Activated naive CD4-positive, alpha-beta T cell treated with anti-CD3 and anti-CD28 coated beads, Interleukin-2, amount 10 ng/mL, durations not matched to agents 7 days and 5 days (primary cell): ENCODE measurements at regions not wholly inside any gene's neighbourhood (a gene's known extent, or its start where the extent isn't known, plus 50 kb on each side); places are given as distances from the start of the nearest gene placed in this dataset.

Experiments
- CTCF ChIA-PET: fragments of 350-600 bp; sonication (Branson Sonifier 250); formaldehyde crosslinking; loops from one replicate; lab custom pipeline; 2021; ENCODE audit warnings: antibody characterized with exemption; lab: Charles Lee
- DNase-seq: peaks from one replicate; pipeline ENCODE4 v3.0.0-alpha.2; 2020
- H3K27ac Mint-ChIP-seq: one replicate; pipeline ENCODE4 v1.8.0; 2021; ENCODE audit warnings: mild to moderate bottlenecking, moderate library complexity, mixed read lengths
- H3K27me3 Mint-ChIP-seq: one replicate; pipeline ENCODE4 v1.8.0; 2021; ENCODE audit warnings: mild to moderate bottlenecking, mixed read lengths
- H3K36me3 Mint-ChIP-seq: one replicate; pipeline ENCODE4 v1.8.0; 2021; ENCODE audit warnings: mixed read lengths
- H3K4me1 Mint-ChIP-seq: one replicate; pipeline ENCODE4 v1.8.0; 2021; ENCODE audit warnings: mixed read lengths
- H3K4me3 Mint-ChIP-seq: one replicate; pipeline ENCODE4 v1.8.0; 2021; ENCODE audit warnings: mild to moderate bottlenecking, moderate library complexity, mixed read lengths
- H3K9me3 Mint-ChIP-seq: one replicate; pipeline ENCODE4 v1.8.0; 2021; ENCODE audit warnings: mixed read lengths

DNA sequence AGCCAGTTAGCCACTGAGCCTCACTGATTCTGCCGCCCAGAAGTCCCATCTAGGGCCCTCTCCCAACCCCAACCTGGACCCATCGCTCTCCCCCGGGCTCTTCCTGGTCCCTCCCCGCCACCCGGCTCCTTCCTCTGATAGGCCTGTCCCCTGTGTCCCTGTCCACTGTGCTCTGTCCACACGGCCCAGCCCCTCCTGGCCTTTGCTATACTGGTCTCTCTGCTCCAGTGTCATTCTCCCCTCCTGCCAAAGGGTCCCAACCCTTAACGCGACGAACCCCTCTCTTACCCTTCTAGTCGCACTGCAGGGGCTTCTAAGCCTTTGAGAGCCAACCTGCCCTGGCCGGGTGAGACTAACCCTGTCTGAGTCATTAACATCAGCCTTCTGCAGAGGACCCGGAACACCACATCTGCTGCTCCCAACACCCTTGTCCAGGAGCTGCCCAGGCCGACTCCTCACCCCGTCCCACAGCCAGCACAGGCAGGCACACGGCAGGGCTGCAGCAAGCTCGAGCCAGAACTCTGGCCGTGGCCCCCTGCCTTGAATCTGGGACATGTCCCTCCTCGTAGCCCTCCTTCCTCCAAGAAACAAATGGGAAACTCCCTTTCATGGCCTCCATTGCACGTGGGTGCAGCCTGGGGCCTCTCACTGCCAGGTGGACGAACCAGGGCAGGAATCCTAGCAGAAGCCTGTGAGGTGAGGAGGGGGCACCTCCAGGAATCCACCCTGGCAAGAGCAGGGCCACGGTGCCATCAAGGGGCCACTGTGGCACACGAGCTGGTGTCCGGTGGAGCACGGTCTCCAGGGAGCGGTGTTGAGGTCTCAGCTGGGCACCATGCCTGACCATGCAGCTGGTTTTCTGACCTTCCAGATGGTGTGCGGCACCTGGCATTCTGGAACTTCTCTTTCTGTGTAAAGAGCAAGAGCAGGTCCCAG lies 140.9 kb upstream of the IQSEC1 start:
- H3K9me3 Mint-ChIP-seq, result no peaks in the 10 kb centered on the region
- H3K36me3 Mint-ChIP-seq, result no peaks in the 10 kb centered on the region
- no peak overlapping the region for H3K27ac Mint-ChIP-seq
- H3K4me1 Mint-ChIP-seq, result no peaks in the 10 kb centered on the region
- H3K27me3 Mint-ChIP-seq, result peaks cover 45% of the 10 kb centered on the region
- CTCF ChIA-PET, result interaction anchor here (1.0 kb wide), 1 partner anchor 122 kb away, joined by 3 read pairs; no protein-coding TSS in a partner anchor
- no peak for DNase-seq
- H3K4me3 Mint-ChIP-seq, result no peak overlapping the region

DNA sequence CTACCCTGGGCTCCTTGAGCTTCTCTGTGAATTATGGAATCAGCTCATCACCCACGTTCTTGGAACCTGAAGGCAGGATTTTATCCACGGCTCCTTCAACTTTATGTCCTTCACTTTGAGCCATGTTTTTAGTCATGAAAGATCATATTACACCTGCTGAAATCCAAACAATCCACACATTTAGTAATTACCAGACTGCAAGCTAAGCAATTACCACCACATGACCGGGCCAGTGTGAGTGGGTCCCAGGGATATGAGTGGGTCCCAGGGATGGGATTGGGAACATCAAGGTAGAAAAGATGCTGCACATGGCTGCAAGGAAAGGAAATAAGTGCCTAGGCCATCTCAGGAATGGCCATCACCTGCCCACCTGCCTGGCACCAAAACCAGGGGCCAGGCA lies 140.3 kb upstream of the IQSEC1 start:
- no peak overlapping the region for H3K27ac Mint-ChIP-seq
- peaks cover 42% of the 10 kb centered on the region for H3K27me3 Mint-ChIP-seq
- CTCF ChIA-PET, result no interaction called here
- DNase-seq, result no peak
- H3K4me3 Mint-ChIP-seq, result no peak overlapping the region
- H3K4me1 Mint-ChIP-seq, result no peaks in the 10 kb centered on the region
- no peaks in the 10 kb centered on the region for H3K9me3 Mint-ChIP-seq
- no peaks in the 10 kb centered on the region for H3K36me3 Mint-ChIP-seq

DNA sequence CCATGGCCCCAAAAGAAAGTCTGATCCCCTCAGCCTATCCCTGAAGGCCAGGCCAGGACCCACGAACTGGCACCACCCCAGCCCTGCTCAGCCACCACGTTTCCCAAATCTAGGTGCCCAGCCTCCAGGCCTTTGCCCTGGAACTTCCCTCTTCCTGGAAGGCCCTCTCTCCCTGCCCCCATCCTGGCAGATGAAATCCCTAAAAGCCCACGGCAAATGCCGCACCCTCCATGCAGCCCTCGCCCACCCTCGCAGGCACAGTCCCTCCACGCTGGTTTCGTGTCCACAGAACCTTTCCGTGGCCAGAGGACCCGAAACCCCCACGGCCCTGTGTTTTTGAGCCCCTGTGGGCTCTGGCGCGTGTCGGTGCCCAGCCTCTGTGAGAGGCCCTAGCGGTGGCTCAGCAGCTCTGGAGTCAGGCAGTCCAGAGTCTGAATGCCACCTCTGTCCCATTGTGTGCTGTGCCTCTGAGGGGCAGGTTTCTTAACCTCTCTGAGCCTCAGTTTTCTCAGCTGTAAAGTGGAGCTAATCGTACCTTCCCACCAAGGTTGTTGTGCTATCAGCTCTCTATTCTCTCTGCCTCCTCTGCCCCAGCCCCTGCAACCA lies 138.5 kb upstream of the IQSEC1 start:
- Mint-ChIP-seq H3K36me3 (no peaks in the 10 kb centered on the region), H3K27me3 (peaks cover 41% of the 10 kb centered on the region), H3K4me1 (no peaks in the 10 kb centered on the region), H3K4me3 (no peak overlapping the region), H3K27ac (no peak overlapping the region), H3K9me3 (no peaks in the 10 kb centered on the region)
- no peak for DNase-seq
- CTCF ChIA-PET, result no interaction called here

DNA sequence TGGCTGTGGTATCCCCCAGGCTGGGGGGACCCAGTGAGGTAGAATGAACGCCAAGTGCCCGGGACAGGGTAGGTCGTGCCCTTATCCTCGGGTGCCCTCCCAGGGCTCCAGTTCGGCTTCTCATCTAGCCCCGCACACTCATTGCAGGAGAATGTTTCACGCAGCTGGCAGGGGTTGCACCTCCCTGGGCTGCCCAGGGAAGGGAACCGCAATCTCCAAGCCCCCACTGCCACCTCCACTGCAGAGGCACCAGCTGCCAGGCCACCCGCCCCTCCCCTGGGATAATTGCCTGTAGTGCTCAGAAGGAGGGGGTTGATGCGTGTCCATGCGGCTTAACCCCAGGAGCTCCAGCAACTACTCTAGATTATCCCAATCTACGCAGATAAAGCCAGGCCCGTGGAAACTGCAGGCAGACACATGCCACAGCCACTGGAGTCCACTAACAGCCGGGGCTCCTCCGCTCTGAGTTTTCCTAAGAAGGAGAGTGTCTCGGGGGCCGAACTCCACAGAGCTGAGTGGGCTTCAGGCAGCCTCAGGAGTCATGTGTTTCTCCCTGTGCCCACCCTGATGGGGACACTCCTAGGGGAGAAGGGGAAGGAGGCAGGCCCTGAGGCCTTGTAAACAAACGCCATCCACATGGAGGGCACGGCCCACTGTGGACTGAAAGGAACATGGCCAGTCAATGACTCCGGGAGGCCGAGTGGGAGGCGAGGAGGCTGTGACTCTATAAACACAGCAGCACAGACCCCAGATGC lies 137.2 kb upstream of the IQSEC1 start:
- no peak overlapping the region for H3K27ac Mint-ChIP-seq
- H3K36me3 Mint-ChIP-seq, result no peaks in the 10 kb centered on the region

DNA sequence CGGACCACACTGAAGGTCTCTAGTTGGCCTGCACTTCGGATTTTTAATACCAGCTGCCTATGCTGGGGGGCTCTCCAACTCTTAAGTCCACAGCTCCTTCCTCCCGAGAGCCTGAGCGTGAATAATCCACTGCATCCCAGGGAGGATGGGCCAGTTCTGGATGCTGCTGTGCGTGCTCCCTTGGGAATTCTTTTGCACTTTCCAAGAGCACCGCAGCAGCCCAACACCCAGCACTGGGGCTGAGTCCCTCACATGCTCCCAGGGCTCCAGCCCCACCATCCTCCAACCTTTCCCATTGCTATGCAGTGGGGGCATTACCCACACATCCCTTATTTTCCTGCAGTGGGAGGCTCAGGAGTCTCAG lies 136.4 kb upstream of the IQSEC1 start:
- CTCF ChIA-PET, result no interaction called here
- H3K27me3 Mint-ChIP-seq, result peaks cover 51% of the 10 kb centered on the region
- no peaks in the 10 kb centered on the region for H3K4me1 Mint-ChIP-seq

More for the DNA sequence above, 137.2 kb upstream of the IQSEC1 start:
- Mint-ChIP-seq H3K27me3 (peaks cover 47% of the 10 kb centered on the region), H3K4me1 (no peaks in the 10 kb centered on the region), H3K9me3 (no peaks in the 10 kb centered on the region), H3K4me3 (no peak overlapping the region)
- CTCF ChIA-PET, result no interaction called here
- no peak for DNase-seq

DNA sequence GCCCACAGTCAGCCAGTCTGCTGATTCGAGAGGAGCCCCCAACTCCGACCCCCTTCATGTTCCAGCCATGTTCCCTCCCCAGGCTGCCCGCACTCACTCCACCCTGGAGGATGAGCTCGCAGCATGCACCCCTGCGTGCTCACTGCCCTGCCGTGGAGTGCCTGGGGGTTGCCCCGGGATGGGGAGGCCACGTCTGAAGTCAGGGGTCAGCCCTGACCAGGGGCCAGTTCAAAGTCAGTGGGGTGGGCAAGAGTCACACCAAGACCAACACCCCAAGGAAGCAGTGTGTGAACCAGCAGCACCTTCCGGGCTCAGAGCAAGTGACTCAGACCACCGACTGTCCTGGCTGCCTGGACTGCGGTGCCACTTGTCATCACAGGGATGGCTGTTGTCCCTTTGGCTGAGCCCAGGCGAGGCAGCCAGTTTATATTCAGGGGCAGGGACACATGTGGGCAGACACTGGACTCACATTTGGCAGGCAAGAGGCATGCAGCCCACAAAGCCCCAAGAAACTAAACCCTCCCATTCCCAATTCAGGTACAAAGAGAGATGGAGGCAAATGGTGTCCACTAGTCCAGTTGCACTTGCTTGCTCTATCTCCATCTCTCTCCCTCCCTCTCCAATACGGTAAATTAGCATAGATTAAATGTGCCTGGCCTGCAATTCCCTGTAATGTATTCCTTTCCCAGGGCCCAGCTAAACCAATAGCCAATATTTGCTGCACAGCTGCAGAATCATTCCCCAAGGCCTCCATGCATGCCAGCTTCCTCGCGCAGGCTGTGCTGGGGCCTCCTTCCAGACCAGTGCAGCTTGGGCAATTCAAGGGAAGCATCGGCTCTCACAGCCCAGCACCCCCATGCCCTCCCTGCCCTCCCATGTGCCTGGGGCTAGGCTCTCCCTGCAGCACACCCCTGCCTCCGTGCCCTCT lies 135.7 kb upstream of the IQSEC1 start:
- no peaks in the 10 kb centered on the region for H3K4me1 Mint-ChIP-seq
- CTCF ChIA-PET, result no interaction called here

More for the DNA sequence above, 136.4 kb upstream of the IQSEC1 start:
- DNase-seq, result no peak
- H3K4me3 Mint-ChIP-seq, result no peak overlapping the region
- no peaks in the 10 kb centered on the region for H3K36me3 Mint-ChIP-seq
- H3K9me3 Mint-ChIP-seq, result no peaks in the 10 kb centered on the region
- H3K27ac Mint-ChIP-seq, result no peak overlapping the region

DNA sequence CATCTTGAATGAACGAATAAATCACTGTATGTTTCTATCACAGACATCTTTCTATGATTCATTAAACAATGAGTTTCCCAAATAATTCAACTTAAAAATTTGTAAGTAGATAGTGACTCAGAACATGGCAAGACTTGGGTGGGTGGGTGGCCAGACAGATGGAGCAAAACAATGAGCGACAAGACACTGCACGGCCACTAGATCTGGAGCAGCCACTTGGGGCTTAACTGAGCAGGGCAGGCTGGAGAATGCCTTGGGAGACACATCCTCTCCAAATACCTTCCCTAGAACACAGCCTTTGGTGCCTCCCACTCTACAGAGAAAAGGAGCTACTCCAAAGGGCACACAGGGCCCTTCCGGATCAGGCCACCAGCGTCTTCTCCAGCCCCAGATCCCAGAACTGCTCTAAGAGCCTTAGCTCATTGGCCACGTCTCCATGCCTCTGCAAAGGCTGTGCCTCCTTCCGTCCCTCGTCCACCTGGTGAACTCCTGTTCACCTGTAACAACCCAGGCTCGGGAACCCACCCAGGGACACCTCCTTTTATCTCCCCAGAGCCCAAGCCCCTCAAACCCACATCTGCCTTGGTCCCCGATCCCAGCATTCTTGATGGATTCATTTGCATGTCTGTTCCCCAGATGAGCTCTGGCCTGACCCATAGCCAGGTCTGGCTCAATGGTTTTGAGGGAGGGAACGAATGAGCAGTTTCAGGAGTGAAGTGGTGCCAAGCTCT lies 134.9 kb upstream of the IQSEC1 start:
- CTCF ChIA-PET, result no interaction called here
- no peak overlapping the region for H3K27ac Mint-ChIP-seq
- H3K36me3 Mint-ChIP-seq, result no peaks in the 10 kb centered on the region
- no peaks in the 10 kb centered on the region for H3K9me3 Mint-ChIP-seq
- peaks cover 58% of the 10 kb centered on the region for H3K27me3 Mint-ChIP-seq
- H3K4me3 Mint-ChIP-seq, result no peak overlapping the region
- no peaks in the 10 kb centered on the region for H3K4me1 Mint-ChIP-seq
- no peak for DNase-seq

More for the DNA sequence above, 135.7 kb upstream of the IQSEC1 start:
- Mint-ChIP-seq H3K4me3 (no peak overlapping the region), H3K9me3 (no peaks in the 10 kb centered on the region), H3K36me3 (no peaks in the 10 kb centered on the region), H3K27me3 (peaks cover 51% of the 10 kb centered on the region), H3K27ac (no peak overlapping the region)
- no peak for DNase-seq

DNA sequence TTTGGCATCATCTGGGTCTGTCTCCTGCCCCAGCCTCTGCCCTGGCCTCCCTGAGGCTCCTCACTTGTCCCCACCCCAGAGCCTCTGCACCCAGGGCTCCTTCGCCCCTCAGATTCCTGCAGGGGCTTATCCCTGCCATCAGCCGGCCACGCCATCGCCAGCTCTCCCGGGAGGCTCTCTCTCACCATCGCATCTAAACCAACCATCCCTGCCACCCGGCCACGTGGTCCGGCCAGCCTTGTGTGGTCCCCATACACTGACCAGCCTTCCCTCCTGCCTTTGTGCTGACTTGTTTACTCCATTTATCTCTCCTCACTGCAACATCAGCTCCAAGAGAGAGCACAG lies 134.3 kb upstream of the IQSEC1 start:
- Mint-ChIP-seq H3K9me3 (no peaks in the 10 kb centered on the region), H3K27me3 (peaks cover 64% of the 10 kb centered on the region), H3K36me3 (no peaks in the 10 kb centered on the region), H3K27ac (no peak overlapping the region), H3K4me3 (no peak overlapping the region), H3K4me1 (no peaks in the 10 kb centered on the region)
- no peak for DNase-seq
- CTCF ChIA-PET, result no interaction called here

DNA sequence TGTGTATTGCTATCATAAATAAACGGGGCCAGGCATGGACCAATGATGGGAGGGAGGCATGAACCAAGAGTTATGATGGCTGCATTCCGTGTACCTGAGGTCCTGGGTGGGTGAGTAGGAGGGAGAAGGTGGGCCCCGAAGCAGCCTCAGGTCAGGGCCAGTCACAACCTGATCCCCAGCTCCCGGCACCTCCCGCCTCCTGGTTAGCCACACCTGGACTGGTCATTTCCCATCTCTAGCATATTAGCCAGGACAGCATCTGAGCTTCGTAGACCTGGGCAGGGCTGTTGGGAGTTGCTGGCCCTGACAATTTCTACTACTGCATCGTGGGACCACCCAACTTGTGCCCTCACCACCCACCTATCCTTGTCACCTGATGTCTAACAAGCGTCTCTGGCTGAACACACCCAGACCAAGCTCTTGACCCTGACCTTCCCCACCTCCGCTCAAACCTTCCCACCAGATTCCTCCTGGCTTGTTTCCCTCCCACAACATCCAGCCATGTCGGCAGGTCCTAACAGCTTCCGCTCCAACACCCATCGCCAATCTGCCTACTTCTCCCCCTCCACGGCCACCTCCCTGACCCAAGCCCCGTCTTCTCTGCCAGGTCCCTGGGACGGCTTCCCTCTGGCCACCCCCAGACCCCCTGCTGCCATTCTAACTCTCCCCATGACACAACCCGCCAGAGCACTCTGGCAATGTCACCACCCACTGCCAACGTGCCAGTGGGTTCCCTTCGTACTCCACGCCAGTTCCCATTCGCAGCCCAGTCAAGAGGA lies 133.8 kb upstream of the IQSEC1 start:
- peaks cover 69% of the 10 kb centered on the region for H3K27me3 Mint-ChIP-seq
- CTCF ChIA-PET, result no interaction called here
- no peaks in the 10 kb centered on the region for H3K4me1 Mint-ChIP-seq
- DNase-seq, result no peak
- H3K4me3 Mint-ChIP-seq, result no peak overlapping the region
- no peaks in the 10 kb centered on the region for H3K9me3 Mint-ChIP-seq
- no peak overlapping the region for H3K27ac Mint-ChIP-seq
- no peaks in the 10 kb centered on the region for H3K36me3 Mint-ChIP-seq

DNA sequence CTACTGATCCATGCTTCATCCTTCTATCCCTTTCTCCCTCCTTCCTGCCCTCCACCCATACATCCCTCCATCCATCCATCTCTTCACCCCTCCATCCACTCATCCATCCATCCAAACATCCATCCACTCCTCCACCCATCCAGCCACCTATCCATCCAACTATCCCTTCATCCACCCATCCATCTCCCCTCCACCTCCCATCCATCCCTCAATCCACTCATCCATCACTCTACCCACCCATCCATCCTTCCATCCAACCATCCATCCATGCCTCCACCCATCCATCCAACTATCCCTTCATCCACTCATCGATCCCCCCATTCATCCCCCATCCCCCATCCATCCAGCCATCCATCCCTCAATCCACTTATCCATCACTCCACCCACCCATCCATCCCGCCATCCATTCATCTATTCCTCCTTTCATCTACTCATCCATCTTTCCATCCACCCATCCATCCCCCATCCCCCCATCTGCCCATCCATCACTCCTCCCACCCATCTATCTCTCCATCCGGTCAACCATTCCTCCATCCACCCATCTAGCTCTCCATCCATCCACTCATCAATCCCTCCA lies 132.4 kb upstream of the IQSEC1 start:
- no peak for DNase-seq
- CTCF ChIA-PET, result no interaction called here
- Mint-ChIP-seq H3K4me1 (no peaks in the 10 kb centered on the region), H3K4me3 (no peak overlapping the region), H3K9me3 (no peaks in the 10 kb centered on the region), H3K27ac (no peak overlapping the region), H3K36me3 (no peaks in the 10 kb centered on the region), H3K27me3 (peaks cover 72% of the 10 kb centered on the region)

DNA sequence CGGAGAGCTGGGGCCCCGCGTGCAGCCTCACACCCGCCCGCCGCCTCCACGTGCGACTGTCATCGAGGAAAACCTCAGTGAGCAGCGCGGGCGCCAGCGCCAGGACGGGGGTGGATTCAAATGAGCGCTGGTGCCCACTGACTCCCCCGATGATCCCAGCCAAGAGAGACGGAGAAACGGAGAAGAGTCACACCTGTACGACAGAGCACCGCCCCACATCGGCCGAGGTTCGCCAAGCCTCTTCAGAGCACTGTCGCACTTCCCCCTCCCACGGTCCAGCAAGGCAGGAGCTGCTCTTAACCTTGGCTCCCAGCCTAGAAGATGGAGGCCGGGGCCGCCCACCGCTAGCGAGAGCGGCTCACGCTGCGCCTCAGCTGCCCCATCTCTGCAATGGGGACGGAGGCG lies 130.9 kb upstream of the IQSEC1 start:
- H3K27ac Mint-ChIP-seq, result no peak overlapping the region
- H3K27me3 Mint-ChIP-seq, result peaks cover 76% of the 10 kb centered on the region
- H3K4me3 Mint-ChIP-seq, result no peak overlapping the region
- H3K36me3 Mint-ChIP-seq, result no peaks in the 10 kb centered on the region
- no peak for DNase-seq
- no peaks in the 10 kb centered on the region for H3K4me1 Mint-ChIP-seq
- CTCF ChIA-PET, result no interaction called here
- no peaks in the 10 kb centered on the region for H3K9me3 Mint-ChIP-seq

DNA sequence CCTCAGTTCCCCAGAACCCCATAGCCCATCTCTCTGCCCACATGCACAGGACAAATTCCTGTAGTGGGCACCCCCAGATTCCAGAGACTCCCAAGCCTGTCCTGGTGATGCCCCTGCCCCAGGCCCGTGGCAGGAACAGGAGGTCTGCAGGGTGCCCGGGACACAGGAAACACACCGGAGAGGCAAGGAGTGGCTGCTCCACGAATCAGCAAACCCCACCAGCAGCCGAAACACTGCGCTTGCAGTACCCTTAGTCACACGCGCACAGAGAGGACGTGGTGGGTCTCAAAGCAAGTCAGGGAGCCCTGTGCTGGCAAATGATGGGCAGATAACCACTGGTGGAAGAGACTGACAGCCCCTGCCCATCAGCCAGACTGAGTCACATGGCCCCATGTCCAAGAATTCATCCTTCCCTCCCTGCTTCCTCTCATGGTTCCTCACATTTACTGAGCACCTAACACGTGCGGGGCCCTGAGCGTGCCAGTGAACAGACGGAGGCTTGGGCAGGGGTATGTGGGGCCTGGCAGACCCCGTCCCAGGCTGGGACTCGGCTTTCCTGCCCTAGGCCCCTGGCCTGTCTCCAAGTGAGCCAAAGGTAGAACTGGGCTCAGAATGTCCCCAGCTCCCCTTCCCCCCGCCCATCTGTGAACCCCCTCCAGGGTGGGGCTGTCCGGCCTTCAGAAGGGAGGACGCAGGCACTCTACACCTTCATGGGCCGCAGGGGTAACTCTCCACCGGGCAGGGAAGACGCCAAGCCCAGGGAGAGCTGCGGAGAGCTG lies 130.4 kb upstream of the IQSEC1 start:
- no peak overlapping the region for H3K27ac Mint-ChIP-seq
- CTCF ChIA-PET, result no interaction called here
- peaks cover 75% of the 10 kb centered on the region for H3K27me3 Mint-ChIP-seq
- no peaks in the 10 kb centered on the region for H3K4me1 Mint-ChIP-seq
- no peaks in the 10 kb centered on the region for H3K9me3 Mint-ChIP-seq
- DNase-seq, result no peak
- H3K36me3 Mint-ChIP-seq, result no peaks in the 10 kb centered on the region
- H3K4me3 Mint-ChIP-seq, result no peak overlapping the region
